IPS-NIHi7 (cell line): ENCODE measurements at regions not wholly inside any gene's neighbourhood (a gene's known extent, or its start where the extent isn't known, plus 50 kb on each side); places are given as distances from the start of the nearest gene placed in this dataset.

Experiments
- DNase-seq: peaks from one replicate; pipeline ENCODE4 v3.0.0; 2012; ENCODE audit warnings: mixed read lengths; ENCODE audit errors: extremely low spot score

DNA sequence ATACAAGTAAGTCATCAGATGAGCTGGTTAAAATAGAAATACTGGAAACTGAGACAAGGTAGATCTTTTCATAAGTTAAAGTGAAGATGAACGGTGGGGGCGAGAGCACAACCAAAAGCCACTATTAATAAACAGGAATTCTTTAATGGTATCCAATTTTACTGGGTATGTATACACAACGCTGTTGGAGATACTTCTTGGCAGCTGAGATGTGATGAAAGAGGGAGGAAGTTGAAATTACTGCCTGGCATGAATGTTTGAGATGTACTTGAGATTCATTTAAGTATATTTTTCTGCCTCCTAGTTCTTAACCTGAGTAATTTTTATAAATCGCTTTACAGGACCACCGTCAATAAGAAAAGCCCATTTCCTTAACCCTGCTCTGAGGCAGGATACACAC lies 110.0 kb upstream of the ZRANB2 start:
- DNase-seq, result no peak

GRCh38 chr1:71184410-71184809 lies 103.6 kb upstream of the ZRANB2 start:
- no peak for DNase-seq

- no peak for DNase-seq
These were observed 99.2 kb upstream of the ZRANB2 start for GRCh38 chr1:71179997-71180396.

GRCh38 chr1:71170925-71171324 lies 90.1 kb upstream of the ZRANB2 start:
- DNase-seq, result peak; percentile 22

DNA sequence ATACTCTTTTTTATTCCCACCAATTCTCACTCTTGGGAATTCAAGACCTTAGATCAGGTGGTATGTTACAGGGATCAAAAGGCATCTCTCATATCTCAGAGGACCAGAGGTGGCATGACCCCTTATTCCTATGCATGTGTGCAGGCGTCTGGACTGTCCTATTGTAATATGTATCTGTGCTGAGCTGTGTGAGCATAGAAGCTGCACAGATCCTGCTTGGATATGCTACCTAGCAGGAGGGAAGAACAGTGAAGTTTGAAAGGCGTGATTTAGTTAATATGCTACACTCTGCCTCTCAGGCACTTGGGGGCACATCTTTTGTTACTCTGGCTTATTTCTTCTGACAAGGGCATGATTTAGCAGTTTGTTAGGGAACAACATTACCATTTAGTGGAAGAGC lies 86.7 kb upstream of the ZRANB2 start:
- no peak for DNase-seq

DNA sequence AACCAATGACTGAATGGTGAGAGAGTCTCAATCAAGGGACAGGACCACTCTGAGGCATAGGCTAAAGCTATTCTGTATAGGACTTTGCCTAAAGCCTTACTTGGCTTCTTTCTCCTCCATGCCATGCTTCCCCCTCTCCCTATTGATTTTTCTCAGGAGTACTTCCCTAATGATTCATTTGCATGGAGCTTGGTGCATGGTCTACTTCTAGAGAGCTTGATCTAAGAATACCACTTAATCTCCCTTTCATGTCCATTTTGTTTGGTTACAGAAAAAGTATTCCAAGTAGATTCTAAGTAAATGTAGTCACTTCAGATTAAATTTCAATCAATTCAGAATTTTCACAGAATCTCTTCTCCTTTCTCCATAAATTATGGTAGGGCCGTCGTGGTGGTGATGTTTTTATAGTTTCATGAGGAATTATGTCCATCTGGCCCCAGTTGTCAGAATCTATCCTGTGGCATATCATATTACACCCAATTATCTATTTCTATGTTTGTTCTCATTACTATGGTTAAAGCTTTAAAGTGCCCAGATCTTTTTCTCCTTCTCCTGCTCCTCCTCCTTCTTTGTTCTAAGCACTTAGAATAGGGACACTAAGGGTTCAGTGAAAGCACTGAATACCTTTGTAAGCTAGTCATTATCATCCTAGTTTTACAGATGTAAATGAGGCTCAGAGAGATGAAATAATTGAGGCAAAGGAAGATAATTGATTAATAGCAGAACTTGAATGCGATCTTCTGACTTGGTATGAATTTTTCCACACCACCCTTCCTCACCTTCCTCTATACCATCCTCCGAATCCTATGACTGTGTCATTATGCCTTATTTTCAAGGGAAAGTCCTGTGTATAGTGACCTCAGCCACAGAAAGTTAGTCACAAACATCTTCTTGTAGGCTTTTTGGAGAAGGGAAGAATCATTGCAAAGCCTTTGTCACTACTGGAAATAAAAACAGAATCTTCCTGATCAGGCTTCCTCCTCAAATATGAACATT lies 85.6 kb upstream of the ZRANB2 start:
- DNase-seq, result no peak

- DNase-seq, result no peak
These were observed 76.9 kb upstream of the ZRANB2 start for GRCh38 chr1:71157715-71158114.

- no peak for DNase-seq
These were observed 76.3 kb upstream of the ZRANB2 start for GRCh38 chr1:71157151-71157550.

DNA sequence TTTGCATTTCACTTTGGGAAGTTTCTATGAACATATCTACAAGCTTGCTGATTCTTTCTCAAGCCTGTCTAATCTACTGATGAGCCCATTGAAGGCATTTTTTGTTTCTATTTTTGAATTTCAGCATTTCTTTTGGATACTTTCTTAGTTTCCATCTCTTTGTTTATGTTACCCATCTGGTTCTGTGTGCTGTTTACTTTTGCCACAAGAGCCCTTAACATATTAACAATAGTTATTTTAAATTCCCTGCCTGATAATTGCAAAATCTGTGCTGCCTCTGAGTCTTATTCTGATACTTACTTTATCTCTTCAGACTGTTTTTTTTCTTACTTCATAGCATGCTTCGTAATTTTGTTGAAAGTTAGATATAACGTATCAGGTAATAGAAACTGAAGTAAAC lies 75.8 kb upstream of the ZRANB2 start:
- DNase-seq, result no peak

GRCh38 chr1:71154429-71154828 lies 73.6 kb upstream of the ZRANB2 start:
- no peak for DNase-seq

- DNase-seq, result no peak
These were observed 73.0 kb upstream of the ZRANB2 start for GRCh38 chr1:71153826-71154225.

DNA sequence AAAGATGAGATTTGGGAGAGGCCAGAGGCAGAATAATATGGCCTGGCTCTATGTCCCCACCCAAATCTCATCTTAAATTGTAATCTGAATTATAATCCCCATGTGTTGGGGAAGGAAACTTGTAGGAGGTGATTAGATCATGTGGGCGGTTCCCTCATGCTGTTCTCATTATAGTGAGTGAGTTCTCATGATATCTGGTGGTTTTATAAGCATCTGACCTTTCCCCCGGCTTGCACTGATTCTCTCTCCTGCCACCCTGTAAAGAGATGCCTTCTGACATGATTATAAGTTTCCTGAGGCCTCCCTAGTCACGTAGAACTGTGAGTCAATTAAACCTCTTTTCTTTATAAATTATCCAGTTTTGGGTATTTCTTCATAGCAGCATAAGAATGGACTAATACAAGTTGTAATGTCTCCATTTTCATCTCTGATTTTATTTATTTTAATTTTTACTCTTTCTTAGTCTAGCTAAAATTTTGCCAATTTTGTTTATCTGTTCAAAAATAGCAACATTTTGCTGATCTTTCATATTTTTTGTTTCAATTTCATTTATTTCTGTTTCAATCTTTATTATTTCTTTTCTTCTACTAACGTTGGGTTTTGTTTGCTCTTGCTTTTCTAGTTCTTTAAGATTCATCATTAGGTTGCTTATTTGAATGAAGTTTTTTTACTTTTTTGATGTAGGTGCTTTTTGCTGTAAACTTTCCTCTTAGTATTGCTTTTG lies 67.0 kb upstream of the ZRANB2 start:
- no peak for DNase-seq

GRCh38 chr1:71135571-71135970 lies 54.7 kb upstream of the ZRANB2 start:
- no peak for DNase-seq
